Liver (tissue), 8 donors: ENCODE measurements at regions not wholly inside any gene's neighbourhood (a gene's known extent, or its start where the extent isn't known, plus 50 kb on each side); places are given as distances from the start of the nearest gene placed in this dataset.

Experiments
- DNase-seq: peaks from one replicate; pipeline ENCODE4 v3.0.0-alpha.2; 2017; ENCODE audit warnings: low spot score
- H3K27ac ChIP-seq, 2 donors: one replicate each; pipeline ENCODE4 v1.7.0; 2013; ENCODE audit warnings: inconsistent platforms in 2 of 2, low read length in 2 of 2, control low read depth in 1 of 2, low read depth in 1 of 2, mild to moderate bottlenecking in 1 of 2
- H3K27me3 ChIP-seq, 4 donors: one replicate each; pipeline versions ENCODE4 v1.6.1 to v1.7.0; 2013; ENCODE audit warnings: low read length in 3 of 4, inconsistent platforms in 1 of 4, mild to moderate bottlenecking in 1 of 4, moderate library complexity in 1 of 4; ENCODE audit not compliant: control insufficient read depth in 4 of 4, insufficient read depth in 4 of 4
- H3K36me3 ChIP-seq, 4 donors: one replicate each; pipeline versions ENCODE4 v1.6.1 to v1.7.0; 2013; ENCODE audit warnings: low read length in 3 of 4, mild to moderate bottlenecking in 3 of 4, low read depth in 1 of 4, moderate library complexity in 1 of 4; ENCODE audit not compliant: control insufficient read depth in 4 of 4, insufficient read depth in 3 of 4
- H3K4me1 ChIP-seq, 4 donors: one replicate each; pipeline versions ENCODE4 v1.6.1 to v1.7.0; 2013; ENCODE audit warnings: low read length in 3 of 4, mild to moderate bottlenecking in 3 of 4, moderate library complexity in 1 of 4; ENCODE audit not compliant: control insufficient read depth in 4 of 4, insufficient read depth in 4 of 4
- H3K4me3 ChIP-seq, 3 donors: one replicate each; pipeline versions ENCODE4 v1.6.1 to v1.7.0; 2013; ENCODE audit warnings: low read length in 3 of 3, control low read depth in 1 of 3, low read depth in 1 of 3, mild to moderate bottlenecking in 1 of 3
- H3K9ac ChIP-seq, 2 donors: one replicate each; pipeline ENCODE4 v1.7.0; 2013; ENCODE audit warnings: low read length in 2 of 2, mild to moderate bottlenecking in 2 of 2, moderate library complexity in 2 of 2, control low read depth in 1 of 2, low read depth in 1 of 2
- H3K9me3 ChIP-seq, 4 donors: one replicate each; pipeline versions ENCODE4 v1.6.1 to v1.7.0; 2013; ENCODE audit warnings: low read length in 3 of 4; ENCODE audit not compliant: control insufficient read depth in 4 of 4
- EGR1 ChIP-seq, 2 donors: IDR thresholded peaks; 2 replicates each; pipeline ENCODE4 v1.6.1; 2016 to 2018; ENCODE audit warnings: antibody characterized with exemption in 2 of 2, low read depth in 2 of 2
- FOXA1 ChIP-seq: IDR thresholded peaks from 2 replicates; pipeline ENCODE4 v1.6.1; 2016; ENCODE audit warnings: antibody characterized with exemption
- FOXA2 ChIP-seq: IDR thresholded peaks from 2 replicates; pipeline ENCODE4 v1.6.1; 2016; ENCODE audit warnings: antibody characterized with exemption
- GABPA ChIP-seq, 2 donors: IDR thresholded peaks in 1 of 2; conservative IDR thresholded peaks in 1 of 2; 2 replicates each; pipeline ENCODE4 v1.6.1; 2016; ENCODE audit warnings: antibody characterized with exemption in 2 of 2, mild to moderate bottlenecking in 1 of 2, moderate library complexity in 1 of 2
- HNF4A ChIP-seq, 2 donors: conservative IDR thresholded peaks; 2 replicates each; pipeline ENCODE4 v1.6.1; 2016; ENCODE audit warnings: antibody characterized with exemption in 2 of 2, mild to moderate bottlenecking in 2 of 2
- HNF4G ChIP-seq: IDR thresholded peaks from 2 replicates; pipeline ENCODE4 v1.6.1; 2016; ENCODE audit warnings: antibody characterized with exemption
- JUND ChIP-seq, 2 donors: IDR thresholded peaks; 2 replicates each; pipeline ENCODE4 v1.6.1; 2016; ENCODE audit warnings: antibody characterized with exemption in 2 of 2
- NR2F2 ChIP-seq: IDR thresholded peaks from 2 replicates; pipeline ENCODE4 v1.6.1; 2016; ENCODE audit warnings: antibody characterized with exemption
- RAD21 ChIP-seq, 2 donors: IDR thresholded peaks; 2 replicates each; pipeline ENCODE4 v1.6.1; 2016; ENCODE audit warnings: antibody characterized with exemption in 2 of 2, mild to moderate bottlenecking in 2 of 2
- RXRA ChIP-seq, 2 donors: IDR thresholded peaks; 2 replicates each; pipeline ENCODE4 v1.6.1; 2017 to 2018; ENCODE audit warnings: antibody characterized with exemption in 2 of 2, mild to moderate bottlenecking in 1 of 2
- SP1 ChIP-seq: IDR thresholded peaks from 2 replicates; pipeline ENCODE4 v1.6.1; 2018; ENCODE audit warnings: antibody characterized with exemption, mild to moderate bottlenecking
- TAF1 ChIP-seq: conservative IDR thresholded peaks from 2 replicates; pipeline ENCODE4 v1.6.1; 2016; ENCODE audit warnings: antibody characterized with exemption, mild to moderate bottlenecking
- YY1 ChIP-seq: IDR thresholded peaks from 2 replicates; pipeline ENCODE4 v1.6.1; 2016; ENCODE audit warnings: antibody characterized with exemption, mild to moderate bottlenecking
- WGBS: extraction: QIAGEN DNeasy Blood & Tissue Kit; methylation state at CpG from one replicate; pipeline ENCODE4 v1.1.7; 2013; 5-methylcytosine and 5-hydroxymethylcytosine counted together
- TF ChIP-seq, protein P1 (sequence below): fragments of 150-350 bp; IDR thresholded peaks from 2 replicates; pipeline ENCODE4 v1.5.1; 2017; ENCODE audit warnings: improper control_type of control experiment, low read depth, low read length; ENCODE audit not compliant: missing input control
- TF ChIP-seq, protein P2 (sequence below): IDR thresholded peaks from 2 replicates; pipeline ENCODE4 v1.6.1; 2016; ENCODE audit warnings: antibody characterized with exemption
- TF ChIP-seq, protein P3 (sequence below): IDR thresholded peaks from 2 replicates; pipeline ENCODE4 v1.6.1; 2016; ENCODE audit warnings: antibody characterized with exemption
- TF ChIP-seq, protein P4 (sequence below): IDR thresholded peaks from 2 replicates; pipeline ENCODE4 v1.6.1; 2016; ENCODE audit warnings: antibody characterized with exemption
- TF ChIP-seq, protein P5 (sequence below): IDR thresholded peaks from 2 replicates; pipeline ENCODE4 v1.6.1; 2016; ENCODE audit warnings: antibody characterized with exemption, mild to moderate bottlenecking
- donor health status: healthy.
- donor health status: healthy.
- donor health status: healthy.
- donor health status: healthy.
- donor health status: healthy.

DNA sequence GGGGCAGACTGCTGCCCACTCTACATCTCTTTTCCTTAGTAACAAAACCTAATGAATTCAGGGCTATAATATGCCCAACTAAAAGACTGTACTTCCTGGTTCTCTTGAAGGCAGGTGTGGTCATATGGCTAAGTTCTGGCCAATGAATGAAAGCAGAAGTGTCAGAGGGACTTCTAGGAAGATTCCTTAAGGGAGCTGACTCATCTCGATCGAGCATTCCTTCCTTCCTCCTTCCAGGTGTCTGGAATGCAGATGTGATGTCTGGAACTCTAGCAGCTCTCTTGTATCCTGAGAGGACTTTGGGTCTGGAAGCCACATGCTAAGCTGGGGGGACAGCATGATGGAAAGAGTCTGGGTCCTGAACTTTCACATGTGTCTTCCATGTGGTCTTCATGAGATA lies 116.2 kb upstream of the STX18 start:
- H3K36me3 ChIP-seq: no peaks in the 10 kb centered on the region
- 90% methylated on average over 2 of the region's 2 CpGs for WGBS
- H3K27me3 ChIP-seq: no peaks in the 10 kb centered on the region
- H3K4me1 ChIP-seq: no peaks in the 10 kb centered on the region
- no peaks in the 10 kb centered on the region for H3K9me3 ChIP-seq
- TF ChIP-seq, protein P1, sequence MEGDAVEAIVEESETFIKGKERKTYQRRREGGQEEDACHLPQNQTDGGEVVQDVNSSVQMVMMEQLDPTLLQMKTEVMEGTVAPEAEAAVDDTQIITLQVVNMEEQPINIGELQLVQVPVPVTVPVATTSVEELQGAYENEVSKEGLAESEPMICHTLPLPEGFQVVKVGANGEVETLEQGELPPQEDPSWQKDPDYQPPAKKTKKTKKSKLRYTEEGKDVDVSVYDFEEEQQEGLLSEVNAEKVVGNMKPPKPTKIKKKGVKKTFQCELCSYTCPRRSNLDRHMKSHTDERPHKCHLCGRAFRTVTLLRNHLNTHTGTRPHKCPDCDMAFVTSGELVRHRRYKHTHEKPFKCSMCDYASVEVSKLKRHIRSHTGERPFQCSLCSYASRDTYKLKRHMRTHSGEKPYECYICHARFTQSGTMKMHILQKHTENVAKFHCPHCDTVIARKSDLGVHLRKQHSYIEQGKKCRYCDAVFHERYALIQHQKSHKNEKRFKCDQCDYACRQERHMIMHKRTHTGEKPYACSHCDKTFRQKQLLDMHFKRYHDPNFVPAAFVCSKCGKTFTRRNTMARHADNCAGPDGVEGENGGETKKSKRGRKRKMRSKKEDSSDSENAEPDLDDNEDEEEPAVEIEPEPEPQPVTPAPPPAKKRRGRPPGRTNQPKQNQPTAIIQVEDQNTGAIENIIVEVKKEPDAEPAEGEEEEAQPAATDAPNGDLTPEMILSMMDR: no peak
- TF ChIP-seq SP1 (no peak), HNF4A (conservative IDR thresholded peaks at IDR 0.05) (no peak)
- H3K27ac ChIP-seq: no peak overlapping the region
- H3K4me3 ChIP-seq: no peak overlapping the region
- no peak overlapping the region for H3K9ac ChIP-seq
- no peak for DNase-seq

DNA sequence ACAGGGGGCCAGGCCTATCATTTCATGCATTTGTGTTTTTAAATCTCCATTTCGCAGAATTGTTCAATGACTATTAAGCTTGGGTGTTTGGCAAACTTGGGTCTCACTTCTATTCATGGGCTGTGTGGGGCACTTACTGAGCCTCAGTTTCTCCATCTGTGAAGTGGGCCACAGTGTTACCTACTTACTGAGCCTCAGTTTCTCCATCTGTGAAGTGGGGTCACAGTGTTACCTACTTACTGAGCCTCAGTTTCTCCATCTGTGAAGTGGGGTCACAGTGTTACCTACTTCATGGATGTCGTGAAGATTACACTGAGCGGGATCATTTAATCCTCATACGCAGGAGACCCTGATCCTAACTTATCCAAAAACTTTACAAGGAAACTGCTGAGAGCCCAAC lies 115.1 kb upstream of the STX18 start:
- WGBS: 97% methylated on average over 4 of the region's 4 CpGs
- H3K9me3 ChIP-seq: no peaks in the 10 kb centered on the region
- no peak overlapping the region for H3K27ac ChIP-seq
- no peak for DNase-seq
- H3K9ac ChIP-seq: no peak overlapping the region
- TF ChIP-seq, protein P2, sequence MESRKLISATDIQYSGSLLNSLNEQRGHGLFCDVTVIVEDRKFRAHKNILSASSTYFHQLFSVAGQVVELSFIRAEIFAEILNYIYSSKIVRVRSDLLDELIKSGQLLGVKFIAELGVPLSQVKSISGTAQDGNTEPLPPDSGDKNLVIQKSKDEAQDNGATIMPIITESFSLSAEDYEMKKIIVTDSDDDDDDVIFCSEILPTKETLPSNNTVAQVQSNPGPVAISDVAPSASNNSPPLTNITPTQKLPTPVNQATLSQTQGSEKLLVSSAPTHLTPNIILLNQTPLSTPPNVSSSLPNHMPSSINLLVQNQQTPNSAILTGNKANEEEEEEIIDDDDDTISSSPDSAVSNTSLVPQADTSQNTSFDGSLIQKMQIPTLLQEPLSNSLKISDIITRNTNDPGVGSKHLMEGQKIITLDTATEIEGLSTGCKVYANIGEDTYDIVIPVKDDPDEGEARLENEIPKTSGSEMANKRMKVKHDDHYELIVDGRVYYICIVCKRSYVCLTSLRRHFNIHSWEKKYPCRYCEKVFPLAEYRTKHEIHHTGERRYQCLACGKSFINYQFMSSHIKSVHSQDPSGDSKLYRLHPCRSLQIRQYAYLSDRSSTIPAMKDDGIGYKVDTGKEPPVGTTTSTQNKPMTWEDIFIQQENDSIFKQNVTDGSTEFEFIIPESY: no peak
- TF ChIP-seq YY1 (no peak), TAF1 (no peak), RAD21 (IDR thresholded peaks at IDR 0.05) (no peak), EGR1 (IDR thresholded peaks at IDR 0.05; ENCODE audit: low read depth in 2 of 2) (no peak), HNF4G (no peak), GABPA (IDR thresholded peaks at IDR 0.05 in 1 of 2, conservative IDR thresholded peaks at IDR 0.05 in 1 of 2) (no peak), HNF4A (conservative IDR thresholded peaks at IDR 0.05) (no peak), RXRA (IDR thresholded peaks at IDR 0.05) (no peak), FOXA1 (no peak), JUND (IDR thresholded peaks at IDR 0.05) (no peak), NR2F2 (no peak), FOXA2 (no peak), SP1 (no peak)
- TF ChIP-seq, protein P3, sequence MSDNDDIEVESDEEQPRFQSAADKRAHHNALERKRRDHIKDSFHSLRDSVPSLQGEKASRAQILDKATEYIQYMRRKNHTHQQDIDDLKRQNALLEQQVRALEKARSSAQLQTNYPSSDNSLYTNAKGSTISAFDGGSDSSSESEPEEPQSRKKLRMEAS: no peak
- TF ChIP-seq, protein P1: no peak
- TF ChIP-seq, protein P4, sequence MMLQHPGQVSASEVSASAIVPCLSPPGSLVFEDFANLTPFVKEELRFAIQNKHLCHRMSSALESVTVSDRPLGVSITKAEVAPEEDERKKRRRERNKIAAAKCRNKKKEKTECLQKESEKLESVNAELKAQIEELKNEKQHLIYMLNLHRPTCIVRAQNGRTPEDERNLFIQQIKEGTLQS: no peak
- TF ChIP-seq, protein P5, sequence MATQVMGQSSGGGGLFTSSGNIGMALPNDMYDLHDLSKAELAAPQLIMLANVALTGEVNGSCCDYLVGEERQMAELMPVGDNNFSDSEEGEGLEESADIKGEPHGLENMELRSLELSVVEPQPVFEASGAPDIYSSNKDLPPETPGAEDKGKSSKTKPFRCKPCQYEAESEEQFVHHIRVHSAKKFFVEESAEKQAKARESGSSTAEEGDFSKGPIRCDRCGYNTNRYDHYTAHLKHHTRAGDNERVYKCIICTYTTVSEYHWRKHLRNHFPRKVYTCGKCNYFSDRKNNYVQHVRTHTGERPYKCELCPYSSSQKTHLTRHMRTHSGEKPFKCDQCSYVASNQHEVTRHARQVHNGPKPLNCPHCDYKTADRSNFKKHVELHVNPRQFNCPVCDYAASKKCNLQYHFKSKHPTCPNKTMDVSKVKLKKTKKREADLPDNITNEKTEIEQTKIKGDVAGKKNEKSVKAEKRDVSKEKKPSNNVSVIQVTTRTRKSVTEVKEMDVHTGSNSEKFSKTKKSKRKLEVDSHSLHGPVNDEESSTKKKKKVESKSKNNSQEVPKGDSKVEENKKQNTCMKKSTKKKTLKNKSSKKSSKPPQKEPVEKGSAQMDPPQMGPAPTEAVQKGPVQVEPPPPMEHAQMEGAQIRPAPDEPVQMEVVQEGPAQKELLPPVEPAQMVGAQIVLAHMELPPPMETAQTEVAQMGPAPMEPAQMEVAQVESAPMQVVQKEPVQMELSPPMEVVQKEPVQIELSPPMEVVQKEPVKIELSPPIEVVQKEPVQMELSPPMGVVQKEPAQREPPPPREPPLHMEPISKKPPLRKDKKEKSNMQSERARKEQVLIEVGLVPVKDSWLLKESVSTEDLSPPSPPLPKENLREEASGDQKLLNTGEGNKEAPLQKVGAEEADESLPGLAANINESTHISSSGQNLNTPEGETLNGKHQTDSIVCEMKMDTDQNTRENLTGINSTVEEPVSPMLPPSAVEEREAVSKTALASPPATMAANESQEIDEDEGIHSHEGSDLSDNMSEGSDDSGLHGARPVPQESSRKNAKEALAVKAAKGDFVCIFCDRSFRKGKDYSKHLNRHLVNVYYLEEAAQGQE: no peak
- H3K4me1 ChIP-seq: no peaks in the 10 kb centered on the region
- no peaks in the 10 kb centered on the region for H3K27me3 ChIP-seq
- no peak overlapping the region for H3K4me3 ChIP-seq
- H3K36me3 ChIP-seq: no peaks in the 10 kb centered on the region
